OCI-LY1 (cell line): ENCODE measurements at regions not wholly inside any gene's neighbourhood (a gene's known extent, or its start where the extent isn't known, plus 50 kb on each side); places are given as distances from the start of the nearest gene placed in this dataset.

Source experiments
- CTCF ChIP-seq: fragments of 200-600 bp; sonication (generic), shearing (Covaris generic); IDR thresholded peaks from 2 replicates; pipeline ENCODE4 v1.5.1; 2017; ENCODE audit warnings: mild to moderate bottlenecking, antibody characterized with exemption, low read length, moderate library complexity, mixed read lengths
- EZH2 ChIP-seq: fragments of 200-600 bp; sonication (generic), shearing (Covaris generic); IDR thresholded peaks from 2 replicates; pipeline ENCODE4 v1.8.0; 2017; ENCODE audit warnings: borderline replicate concordance, mixed run types, mild to moderate bottlenecking, antibody characterized with exemption, low read length, moderate library complexity, mixed read lengths

GRCh38 chr2:207283356-207283755 lies 117.6 kb upstream of the KLF7 start:
- TF ChIP-seq CTCF (no peak), EZH2 (no peak)
